Erythroblast (primary cell): ENCODE measurements at regions not wholly inside any gene's neighbourhood (a gene's known extent, or its start where the extent isn't known, plus 50 kb on each side); places are given as distances from the start of the nearest gene placed in this dataset.

Experiments used
- GATA1 ChIP-seq: IDR thresholded peaks from 2 replicates; pipeline ENCODE4 v1.6.1; 2011; ENCODE audit warnings: low read depth, mild to moderate bottlenecking, control low read depth, low read length, moderate library complexity
- POLR2A ChIP-seq: IDR thresholded peaks from 2 replicates; pipeline ENCODE4 v1.6.1; 2011; ENCODE audit warnings: mild to moderate bottlenecking, low read length

- no peak for TF ChIP-seq POLR2A
- no peak for TF ChIP-seq GATA1
Measured at GRCh38 chr3:82839871-82840270, 1078.4 kb upstream of the GBE1 start.
